ENCODE measurements at regions not wholly inside any gene's neighbourhood (a gene's known extent, or its start where the extent isn't known, plus 50 kb on each side); places are given as distances from the start of the nearest gene placed in this dataset.

GRCh38 chr5:57764479-57765089, 282.0 kb upstream of the ACTBL2 start:
- TF ChIP-seq CTCF (conservative IDR thresholded peaks at IDR 0.05; ENCODE audit: low read depth, low read length) = no peak
- H3K4me3 ChIP-seq (ENCODE audit: low read depth, low read length) = no peak overlapping the region

GRCh38 chr5:57761513-57761912, 278.9 kb upstream of the ACTBL2 start:
- H3K4me3 ChIP-seq (ENCODE audit: low read depth, low read length) = no peak overlapping the region
- no peak for DNase-seq (ENCODE audit: low read depth)
- TF ChIP-seq CTCF (conservative IDR thresholded peaks at IDR 0.05; ENCODE audit: low read depth, low read length) = no peak

More at GRCh38 chr5:57764479-57765089, 282.0 kb upstream of the ACTBL2 start:
- DNase-seq (ENCODE audit: low read depth) = no peak

GRCh38 chr5:57754616-57755015, 272.0 kb upstream of the ACTBL2 start:
- DNase-seq (ENCODE audit: low read depth) = peak; percentile 18
- no peak for TF ChIP-seq CTCF (conservative IDR thresholded peaks at IDR 0.05; ENCODE audit: low read depth, low read length)
- no peak overlapping the region for H3K4me3 ChIP-seq (ENCODE audit: low read depth, low read length)

GRCh38 chr5:57753446-57753845, 270.8 kb upstream of the ACTBL2 start:
- H3K4me3 ChIP-seq (ENCODE audit: low read depth, low read length) = no peak overlapping the region
- TF ChIP-seq CTCF (conservative IDR thresholded peaks at IDR 0.05; ENCODE audit: low read depth, low read length) = no peak
- no peak for DNase-seq (ENCODE audit: low read depth)

- DNase-seq (ENCODE audit: low read depth) = no peak
- TF ChIP-seq CTCF (conservative IDR thresholded peaks at IDR 0.05; ENCODE audit: low read depth, low read length) = no peak
- H3K4me3 ChIP-seq (ENCODE audit: low read depth, low read length) = no peak overlapping the region
Measured at GRCh38 chr5:57751710-57752109, 269.1 kb upstream of the ACTBL2 start.

GRCh38 chr5:57750891-57751290, 268.3 kb upstream of the ACTBL2 start:
- DNase-seq (ENCODE audit: low read depth) = no peak
- H3K4me3 ChIP-seq (ENCODE audit: low read depth, low read length) = no peak overlapping the region
- TF ChIP-seq CTCF (conservative IDR thresholded peaks at IDR 0.05; ENCODE audit: low read depth, low read length) = no peak

GRCh38 chr5:57750282-57750681, 267.7 kb upstream of the ACTBL2 start:
- TF ChIP-seq CTCF (conservative IDR thresholded peaks at IDR 0.05; ENCODE audit: low read depth, low read length) = no peak

More at GRCh38 chr5:57750282-57750681, 267.7 kb upstream of the ACTBL2 start:
- DNase-seq (ENCODE audit: low read depth) = no peak
- H3K4me3 ChIP-seq (ENCODE audit: low read depth, low read length) = no peak overlapping the region
